Dermis microvascular lymphatic vessel endothelial cell (primary cell): ENCODE measurements at regions not wholly inside any gene's neighbourhood (a gene's known extent, or its start where the extent isn't known, plus 50 kb on each side); places are given as distances from the start of the nearest gene placed in this dataset.
A peak's percentile ranks its signal among the peaks of the same experiment; 100 is the strongest.
"Not testable (repeated sequence)": the region's sequence is repeated elsewhere in the genome, so short reads cannot be mapped to it uniquely, and the experiment has no call there.

ENCODE experiments used
- DNase-seq, 2 donors: peaks; one replicate each; pipeline versions ENCODE4 v3.0.0 to v3.0.0-alpha.2; 2010; ENCODE audit warnings: low read depth in 2 of 2

DNA sequence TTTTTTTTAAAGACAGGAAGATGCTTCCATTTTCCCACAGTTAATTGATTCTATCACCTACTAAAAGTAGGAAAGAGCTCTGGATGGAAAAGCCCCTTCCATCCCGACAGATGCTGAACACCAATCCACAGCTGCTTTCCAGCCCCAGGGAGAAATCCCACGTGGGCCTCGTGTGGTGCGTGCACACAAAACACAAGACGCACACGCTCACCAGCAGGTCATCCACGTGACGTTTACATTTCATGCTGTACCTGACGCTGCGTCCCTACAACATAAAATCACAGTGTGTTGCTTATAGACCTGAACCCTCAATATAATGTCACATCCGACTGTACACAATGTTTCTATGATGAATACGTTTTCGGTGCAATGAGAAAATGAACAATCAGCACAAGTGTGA is 50.2 kb upstream of the DACT2 start:
- no peak for DNase-seq

DNA sequence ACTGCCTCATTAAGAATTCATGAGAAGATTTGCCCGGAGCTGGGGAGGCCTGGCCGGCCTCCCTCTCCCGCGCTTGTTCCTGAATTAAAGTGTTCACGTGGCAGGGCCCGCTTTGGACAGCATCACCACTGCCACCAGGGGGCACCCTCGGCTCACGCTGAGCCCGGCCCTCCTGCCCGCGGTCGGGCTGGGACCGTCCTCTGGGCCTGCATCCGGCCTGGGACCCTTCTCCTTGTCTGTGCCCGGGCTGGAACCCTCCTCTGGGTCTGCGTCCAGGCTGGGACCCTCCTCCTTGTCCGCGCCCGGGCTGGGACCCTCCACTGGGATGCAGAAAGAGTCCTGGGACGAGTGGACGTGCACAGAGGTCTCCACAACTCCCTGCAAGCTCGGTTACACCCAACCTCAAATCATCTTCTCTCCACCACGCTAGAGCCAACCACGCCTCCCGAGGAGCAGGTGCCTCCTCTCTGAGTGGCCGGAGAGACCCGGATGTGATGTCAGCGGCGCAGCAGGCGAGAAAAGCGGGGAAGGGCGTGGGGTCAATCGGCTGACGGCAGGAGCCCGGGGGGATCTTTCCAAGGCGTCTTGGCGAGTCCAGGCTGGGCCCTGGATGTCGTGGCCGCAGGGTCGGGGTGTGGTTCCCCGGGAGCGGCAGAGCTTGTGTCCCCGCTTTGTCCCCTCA is 50.9 kb upstream of the DACT2 start:
- peak; percentile 6 to 16 for DNase-seq

DNA sequence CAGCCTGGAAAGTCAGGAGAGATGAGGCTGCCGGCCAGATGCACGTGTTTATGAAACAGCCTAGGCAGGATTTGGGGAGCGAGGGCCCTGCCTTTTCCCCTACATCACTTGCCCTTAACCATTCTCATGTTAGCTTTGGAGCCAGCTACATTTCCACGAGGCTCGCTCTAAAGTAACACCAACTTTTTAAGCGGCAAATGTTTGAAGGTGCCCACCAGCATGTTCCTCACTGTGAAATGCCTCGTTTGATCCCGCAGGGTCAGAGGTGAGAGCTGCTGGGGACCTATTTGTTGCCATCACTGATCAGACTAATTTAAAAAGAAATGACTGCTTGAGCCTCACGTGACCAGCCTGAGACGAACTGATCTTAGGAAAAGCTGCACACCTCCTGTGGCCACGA is 51.6 kb upstream of the DACT2 start:
- DNase-seq = no peak

DNA sequence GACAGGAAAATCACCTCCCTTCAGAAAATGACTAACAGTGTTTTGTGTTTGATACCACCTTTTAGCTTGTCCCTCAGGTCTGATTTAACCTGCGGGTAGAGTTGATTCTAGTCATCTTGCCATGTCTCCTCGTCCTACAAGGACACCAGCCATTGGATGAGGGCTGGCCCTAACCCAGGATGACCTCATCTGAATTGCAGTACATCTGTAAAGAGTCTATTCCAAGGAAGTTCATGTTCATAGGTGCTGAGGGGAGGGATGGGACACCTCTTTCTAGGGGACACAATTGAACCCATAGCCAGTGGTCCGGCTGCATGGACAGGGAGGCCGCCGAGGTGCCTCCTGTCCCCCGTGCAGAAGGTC is 52.0 kb upstream of the DACT2 start:
- no peak for DNase-seq

DNA sequence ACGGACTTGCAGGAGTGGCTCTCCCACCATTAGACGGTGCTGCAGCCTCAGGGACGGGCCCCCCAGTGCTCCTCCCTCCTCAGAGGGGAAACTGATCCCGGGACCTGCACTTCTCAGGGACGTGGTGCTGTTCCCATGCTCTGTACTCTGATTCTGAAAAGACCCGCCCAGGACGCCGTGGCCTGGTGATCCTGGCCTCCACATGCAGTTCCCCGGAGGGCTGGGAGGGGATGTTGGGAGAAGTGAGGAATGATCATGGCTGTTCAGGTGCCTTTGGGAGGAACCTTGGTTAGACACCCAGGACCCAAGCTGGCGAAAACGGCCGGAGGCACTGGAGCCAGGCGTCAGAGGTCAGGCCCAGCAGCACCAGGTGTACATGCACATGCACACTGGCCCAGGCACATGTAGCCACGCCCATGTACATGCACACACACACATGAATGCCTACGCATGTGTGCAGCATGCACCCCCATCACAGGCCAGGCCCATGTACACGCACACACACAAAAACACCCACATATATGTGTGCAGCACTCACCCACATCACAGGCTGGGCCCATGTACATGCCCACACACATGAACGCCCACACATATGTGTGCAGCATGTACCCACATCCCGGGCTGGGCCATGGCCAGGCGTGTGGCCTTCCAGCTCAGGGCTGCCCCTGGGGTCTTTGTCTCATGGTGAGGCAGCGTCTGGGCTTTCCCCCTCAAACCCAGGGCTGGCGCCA is 52.6 kb upstream of the DACT2 start:
- no peak for DNase-seq

DNA sequence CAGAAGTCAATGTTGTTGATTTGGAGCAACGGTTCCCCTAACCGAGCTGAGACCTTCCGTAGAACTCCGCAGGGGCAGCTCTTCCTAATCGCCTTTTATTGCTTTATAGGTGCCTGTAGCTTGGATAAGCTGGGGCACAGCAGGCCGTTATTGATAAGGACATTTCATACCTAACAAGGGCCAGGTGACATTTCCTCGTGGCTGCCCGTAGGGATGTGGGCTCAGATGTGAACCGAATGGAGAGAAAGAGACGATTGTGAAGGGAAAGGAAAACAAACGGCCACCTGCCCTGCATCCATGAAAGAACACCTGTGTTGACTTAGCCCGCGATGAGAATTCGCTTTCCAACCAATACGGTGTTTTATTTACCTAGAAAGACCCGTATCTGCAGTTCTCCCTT is 53.3 kb upstream of the DACT2 start:
- DNase-seq = no peak

DNA sequence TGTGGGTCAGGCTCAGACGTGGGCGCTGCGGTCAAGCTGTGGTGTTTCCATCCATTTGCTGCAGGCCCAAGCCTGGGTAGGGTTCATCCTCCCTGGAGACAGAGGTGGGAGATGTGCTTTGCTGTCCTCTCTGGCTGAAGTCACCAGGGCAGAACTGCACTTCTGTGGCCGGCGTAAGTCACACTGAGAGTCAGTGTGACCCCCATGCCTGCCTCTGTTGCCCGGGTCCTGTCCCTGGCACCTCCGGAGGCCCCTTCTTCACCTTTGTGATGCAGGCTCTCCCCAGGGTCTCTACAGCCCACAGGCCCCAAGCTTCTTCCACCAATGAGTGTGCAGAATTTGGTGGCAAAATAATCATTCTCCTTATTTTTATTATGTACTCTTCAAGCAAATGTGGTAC is 53.8 kb upstream of the DACT2 start:
- DNase-seq = no peak

DNA sequence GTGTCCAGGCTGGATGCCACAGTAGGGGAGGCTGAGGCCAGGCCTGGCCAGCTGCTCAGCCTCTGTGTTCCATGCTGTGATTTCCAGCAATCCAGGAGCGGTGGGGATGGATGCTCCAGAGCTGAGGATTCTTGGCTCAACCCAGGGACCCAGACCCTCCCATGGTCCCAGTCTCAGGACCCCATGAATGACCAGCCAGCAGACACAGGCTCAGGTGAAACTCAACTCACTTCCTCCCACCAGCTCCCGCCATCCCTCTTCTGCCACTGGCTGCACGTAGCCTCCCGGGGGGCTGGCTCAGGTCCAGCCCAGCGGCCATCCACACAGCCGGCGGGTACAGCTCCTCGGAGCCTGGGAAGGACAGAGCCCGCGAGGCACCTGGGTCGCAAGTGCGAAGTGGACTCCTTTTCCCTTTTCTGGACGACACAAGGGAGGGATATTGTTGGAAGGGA is 54.5 kb upstream of the DACT2 start:
- no peak for DNase-seq

DNA sequence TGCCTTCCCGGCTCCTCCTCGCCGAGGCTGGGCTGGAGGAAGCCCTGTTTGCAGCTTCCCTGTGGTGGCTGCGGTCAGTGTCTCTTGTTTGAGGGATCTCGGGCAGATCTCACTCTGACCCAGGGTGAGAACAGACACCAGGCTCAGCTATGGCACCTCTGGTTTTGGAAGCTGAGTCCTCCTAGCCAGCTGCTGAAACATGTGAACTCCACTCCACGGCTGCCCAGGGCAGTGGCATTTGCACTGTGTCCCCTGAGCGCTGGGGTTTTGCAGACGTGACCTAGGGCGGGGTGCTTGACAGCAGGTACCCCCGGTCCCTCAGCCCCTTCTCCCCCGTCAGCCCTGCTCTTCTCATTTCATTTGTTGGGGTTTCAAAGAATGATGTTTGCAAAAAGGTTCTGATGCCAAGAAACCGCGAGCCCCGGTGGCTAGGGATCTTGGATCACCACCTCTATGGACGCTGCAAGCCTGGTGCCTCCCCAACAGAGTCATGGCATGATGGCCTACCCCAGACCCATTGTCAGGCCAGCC is 55.0 kb upstream of the DACT2 start:
- DNase-seq = no peak

DNA sequence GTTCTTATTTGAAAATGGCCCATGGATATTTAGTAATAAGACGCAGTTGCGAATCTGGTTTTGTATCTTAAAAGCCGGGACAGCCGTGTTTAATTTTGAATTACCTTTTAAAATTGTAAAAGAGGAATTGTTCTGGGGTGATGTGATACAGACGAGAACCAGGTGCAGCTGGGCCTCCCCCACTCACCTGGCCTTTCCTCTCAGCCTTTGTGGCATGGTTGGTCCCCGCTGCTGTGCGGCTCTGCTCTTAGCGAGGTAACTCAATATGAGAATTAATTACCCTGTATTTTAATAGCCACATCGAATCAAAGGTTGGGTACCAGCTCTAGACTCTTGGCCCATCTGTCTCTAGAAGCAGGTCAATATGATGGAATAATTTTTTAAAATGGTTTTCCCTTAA is 56.5 kb upstream of the DACT2 start:
- no peak for DNase-seq

DNA sequence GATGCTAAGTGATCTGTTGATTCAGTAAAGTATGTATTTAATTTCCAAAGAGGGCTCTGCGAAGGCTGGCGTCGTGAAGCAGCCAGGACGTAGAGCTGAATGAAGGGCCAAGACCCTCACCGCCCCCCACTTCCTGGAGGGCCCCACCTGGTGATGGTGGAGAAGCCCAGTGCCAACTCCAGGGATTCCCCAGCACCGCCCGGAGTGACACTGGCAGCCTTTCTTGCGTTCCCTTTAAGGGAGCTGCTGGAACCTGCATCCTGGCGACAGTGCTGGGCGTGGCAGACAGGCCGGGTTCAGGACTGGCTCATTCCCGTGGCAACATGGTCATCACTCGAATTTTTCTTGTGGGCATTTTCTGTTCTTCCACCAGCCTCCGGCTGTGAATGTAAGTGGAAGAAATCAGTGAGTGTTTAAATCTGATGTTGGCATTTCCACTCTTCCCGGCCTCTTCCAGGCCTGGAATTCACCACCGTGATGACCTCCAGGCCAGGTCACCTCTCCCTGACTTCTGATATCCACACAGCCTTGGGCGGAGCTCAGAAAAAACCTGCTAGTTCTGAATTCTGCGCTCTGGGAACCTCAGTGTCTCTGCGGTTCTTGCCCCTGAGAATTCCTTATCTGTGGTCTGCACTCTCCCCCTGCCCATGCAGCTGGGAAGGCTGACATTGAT is 57.4 kb upstream of the DACT2 start:
- no peak for DNase-seq

DNA sequence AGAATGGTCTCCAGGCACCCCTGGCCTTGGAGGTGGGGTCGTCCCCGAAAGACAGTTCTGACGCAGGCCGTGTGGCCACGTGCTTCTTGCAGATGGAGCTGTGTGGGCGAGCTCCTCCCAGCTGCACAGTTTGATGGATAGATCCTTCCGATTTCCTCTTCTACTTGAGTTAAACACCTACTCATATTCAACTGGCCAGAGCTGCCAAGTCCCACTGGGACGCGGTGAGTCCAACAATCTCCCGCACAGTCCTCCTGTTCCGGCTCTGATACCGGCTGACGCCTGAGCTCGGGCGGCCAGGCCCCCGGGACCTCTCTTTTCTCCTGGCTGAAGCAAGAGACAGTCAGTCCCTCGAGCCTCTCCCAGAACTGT is 57.9 kb upstream of the DACT2 start:
- no peak for DNase-seq

DNA sequence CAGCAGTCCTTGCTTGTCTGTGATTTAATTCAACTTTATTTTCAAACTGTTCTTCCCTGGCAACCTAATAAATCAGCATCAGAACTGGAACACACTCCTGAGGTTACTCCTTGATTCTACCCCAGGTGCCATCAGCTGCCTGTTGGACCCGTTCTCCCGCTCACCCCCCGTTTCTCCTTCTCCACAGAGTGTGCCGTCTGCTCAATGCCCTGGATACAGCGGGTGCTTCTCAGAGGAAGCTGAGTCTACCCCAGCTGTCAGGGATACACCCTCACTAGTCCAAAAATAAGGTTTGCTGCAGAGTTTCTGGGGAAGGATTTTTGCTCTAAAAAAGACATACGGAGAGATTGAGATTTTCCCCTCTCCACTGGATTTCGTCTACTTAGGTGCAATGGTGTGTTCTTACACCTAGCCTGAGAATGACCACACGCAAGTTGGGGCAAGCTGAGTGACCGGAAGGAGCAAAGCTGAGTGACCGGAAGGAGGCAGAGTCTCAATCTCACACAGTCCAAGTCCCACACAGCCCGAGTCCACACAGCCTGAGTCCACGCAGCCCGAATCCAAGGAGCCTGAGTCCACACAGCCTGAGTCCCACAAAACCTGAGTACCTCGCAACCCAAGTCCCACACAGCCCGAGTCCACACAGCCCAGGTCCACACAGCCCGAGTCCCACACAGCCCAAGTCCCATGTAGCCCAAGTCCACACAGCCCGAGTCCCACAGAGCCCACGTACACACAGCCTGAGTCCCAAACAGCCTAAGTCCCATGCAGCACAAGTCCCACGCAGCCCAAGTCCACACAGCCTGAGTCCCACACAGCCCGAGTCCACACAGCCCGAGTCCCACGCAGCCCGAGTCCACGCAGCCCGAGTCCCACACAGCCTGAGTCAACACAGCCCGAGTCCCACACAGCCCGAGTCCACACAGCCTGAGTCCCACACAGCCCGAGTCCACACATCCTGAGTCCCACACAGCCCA is 58.6 kb upstream of the DACT2 start:
- DNase-seq = no peak

DNA sequence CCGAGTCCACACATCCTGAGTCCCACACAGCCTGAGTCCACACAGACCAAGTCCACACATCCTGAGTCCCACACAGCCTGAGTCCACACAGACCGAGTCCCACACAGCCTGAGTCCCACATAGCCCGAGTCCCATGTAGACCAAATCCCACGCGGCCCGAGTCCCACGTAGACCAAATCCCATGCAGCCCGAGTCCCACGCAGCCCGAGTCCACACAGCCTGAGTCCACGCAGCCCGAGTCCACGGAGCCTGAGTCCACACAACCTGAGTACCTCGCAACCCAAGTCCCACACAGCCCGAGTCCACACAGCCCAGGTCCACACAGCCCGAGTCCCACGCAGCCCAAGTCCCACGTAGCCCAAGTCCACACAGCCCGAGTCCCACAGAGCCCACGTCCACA is 60.0 kb upstream of the DACT2 start:
- DNase-seq = not testable (repeated sequence)

DNA sequence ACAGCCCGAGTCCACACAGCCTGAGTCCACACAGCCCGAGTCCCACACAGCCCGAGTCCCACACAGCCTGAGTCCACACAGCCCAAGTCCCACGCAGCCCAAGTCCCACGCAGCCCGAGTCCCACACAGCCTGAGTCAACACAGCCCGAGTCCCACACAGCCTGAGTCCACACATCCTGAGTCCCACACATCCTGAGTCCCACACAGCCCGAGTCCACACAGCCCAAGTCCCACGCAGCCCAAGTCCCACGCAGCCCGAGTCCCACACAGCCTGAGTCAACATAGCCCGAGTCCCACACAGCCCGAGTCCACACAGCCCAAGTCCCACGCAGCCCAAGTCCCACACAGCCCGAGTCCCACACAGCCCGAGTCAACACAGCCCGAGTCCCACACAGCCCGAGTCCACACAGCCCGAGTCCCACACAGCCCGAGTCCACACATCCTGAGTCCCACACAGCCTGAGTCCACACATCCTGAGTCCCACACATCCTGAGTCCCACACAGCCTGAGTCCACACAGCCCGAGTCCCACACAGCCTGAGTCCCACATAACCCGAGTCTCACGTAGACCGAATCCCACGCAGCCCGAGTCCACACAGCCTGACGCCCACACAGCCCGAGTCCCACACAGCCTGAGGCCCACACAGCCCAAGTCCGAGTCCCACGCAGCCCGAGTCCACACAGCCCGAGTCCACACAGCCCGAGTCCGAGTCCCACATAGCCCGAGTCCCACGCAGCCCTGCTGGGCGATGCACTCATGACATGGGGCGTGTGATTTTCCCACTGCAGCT is 60.6 kb upstream of the SMOC2 start:
- DNase-seq = not testable (repeated sequence)

DNA sequence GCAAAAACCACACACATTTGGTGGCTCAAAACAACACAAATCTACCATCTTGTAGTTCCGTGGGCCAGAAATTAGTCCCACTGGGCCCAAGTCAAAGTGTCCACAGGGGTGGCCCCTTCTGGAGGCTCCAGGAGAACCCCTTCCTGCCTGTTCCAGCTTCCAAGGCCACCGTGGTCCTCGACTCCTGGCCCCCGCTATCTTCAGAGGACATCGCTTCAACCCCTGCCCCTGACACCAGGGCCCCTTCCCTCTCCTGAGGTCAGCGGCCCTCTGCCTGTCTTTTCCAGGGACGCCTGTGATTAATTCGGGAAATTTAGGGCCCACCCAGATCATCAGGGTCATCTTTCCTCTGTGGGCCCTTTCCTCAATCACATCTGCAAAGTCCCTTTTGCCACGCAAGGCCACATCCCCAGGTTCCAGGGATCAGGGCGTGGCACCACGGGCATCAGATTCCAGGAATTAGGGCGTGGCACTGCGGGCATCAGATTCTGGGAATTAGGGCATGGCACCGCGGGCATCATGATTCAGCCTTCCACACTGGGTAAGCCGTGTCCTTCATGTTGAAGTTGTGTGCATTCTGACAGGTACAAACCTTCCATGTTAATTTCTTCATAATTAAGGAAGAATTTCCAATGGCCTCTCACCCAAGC is 59.9 kb upstream of the SMOC2 start:
- DNase-seq = no peak

DNA sequence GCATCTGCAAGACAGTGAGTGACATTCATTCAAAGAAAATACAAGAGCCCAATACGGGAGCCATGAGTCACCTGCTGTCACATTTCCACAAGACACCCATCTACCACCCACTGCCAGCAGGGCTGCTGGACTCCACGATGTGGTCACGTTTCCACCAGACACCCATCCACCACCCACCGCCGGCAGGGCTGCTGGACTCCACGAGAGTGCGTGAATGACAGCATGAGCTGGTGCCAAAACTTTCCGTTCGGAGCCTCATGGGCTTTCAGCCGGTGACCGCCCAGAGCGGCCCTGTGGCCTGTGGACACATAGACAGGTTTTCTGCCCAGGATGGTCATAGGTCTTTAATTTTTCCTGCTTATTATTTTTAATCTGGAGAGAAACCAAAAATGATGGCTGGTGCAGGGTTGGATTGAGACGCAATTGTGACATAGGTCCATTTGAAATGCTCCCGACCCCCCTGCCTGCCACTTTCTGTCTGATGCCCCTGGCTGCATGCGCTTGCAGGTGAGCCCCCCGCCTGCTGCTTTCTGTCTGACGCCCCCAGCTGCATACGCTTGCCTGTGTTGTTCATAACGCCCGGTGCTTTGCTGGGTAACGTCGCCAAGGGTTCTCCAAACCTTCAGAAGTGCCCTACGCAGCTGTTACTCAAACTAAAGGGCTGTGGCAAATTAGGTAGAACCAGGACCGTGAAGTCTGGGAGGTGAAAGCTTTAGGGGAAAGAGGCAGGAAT is 59.1 kb upstream of the SMOC2 start:
- DNase-seq = no peak

DNA sequence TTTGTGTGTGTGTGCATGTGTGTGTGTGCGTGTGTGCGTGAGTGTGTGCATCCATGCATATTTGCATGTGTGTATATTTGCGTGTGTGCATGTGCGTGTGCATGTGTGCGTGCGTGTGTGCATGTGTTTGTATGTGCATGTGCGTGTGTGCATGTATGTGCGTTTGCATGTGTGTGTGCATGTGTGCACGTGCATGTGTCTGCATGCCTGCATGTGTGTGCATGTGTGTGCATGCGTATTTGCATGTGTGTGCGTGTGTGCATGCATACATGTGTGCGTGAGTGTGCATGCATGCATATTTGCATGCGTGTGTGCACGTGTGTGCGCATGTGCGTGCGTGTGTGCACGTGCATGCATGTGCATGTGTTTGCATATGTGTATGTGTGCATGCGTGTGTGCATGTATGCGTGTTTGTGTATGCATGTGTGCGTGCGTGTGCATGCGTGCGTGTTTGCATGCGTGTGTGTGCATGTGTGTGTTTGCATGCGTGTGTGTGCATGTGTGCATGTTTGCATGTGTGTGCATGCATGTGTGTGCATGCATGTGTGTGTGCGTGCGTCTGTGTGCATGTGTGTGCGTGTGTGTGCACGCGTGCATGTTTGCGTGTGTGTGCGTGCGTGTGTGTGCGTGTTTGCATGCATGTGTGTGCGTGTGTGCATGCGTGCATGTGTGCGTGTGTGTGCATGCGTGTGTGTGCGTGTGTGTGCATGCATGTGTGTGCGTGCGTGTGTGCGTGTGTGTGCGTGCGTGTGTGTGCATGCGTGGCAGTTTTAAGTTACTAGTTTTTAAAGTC is 57.7 kb upstream of the SMOC2 start:
- no peak for DNase-seq
